A204.1 (cell line): ENCODE measurements at regions not wholly inside any gene's neighbourhood (a gene's known extent, or its start where the extent isn't known, plus 50 kb on each side); places are given as distances from the start of the nearest gene placed in this dataset.
A peak's percentile ranks its signal among the peaks of the same experiment; 100 is the strongest.
"Not testable (repeated sequence)": the region's sequence is repeated elsewhere in the genome, so short reads cannot be mapped to it uniquely, and the experiment has no call there.

Experiments used
- FAIRE-seq: peaks from 2 replicates; lab custom pipeline; 2012; peaks lifted over from hg19 to GRCh38; lab: Jason Lieb, UNC

GRCh38 chr3:137820366-137820765, 56.3 kb downstream of the SOX14 start:
- no peak for FAIRE-seq

- no peak for FAIRE-seq
Measured at GRCh38 chr3:137835096-137835495, 71.0 kb downstream of the SOX14 start.

- FAIRE-seq = no peak
Measured at GRCh38 chr3:137845194-137845593, 81.1 kb downstream of the SOX14 start.

- no peak for FAIRE-seq
Measured at GRCh38 chr3:137845666-137846065, 81.6 kb downstream of the SOX14 start.

GRCh38 chr3:137852391-137852830, 88.3 kb downstream of the SOX14 start:
- no peak for FAIRE-seq

GRCh38 chr3:137854533-137855261, 90.6 kb downstream of the SOX14 start:
- FAIRE-seq = no peak

- FAIRE-seq = no peak
Measured at GRCh38 chr3:137866001-137866400, 101.9 kb downstream of the SOX14 start.

GRCh38 chr3:137866933-137867332, 102.8 kb downstream of the SOX14 start:
- no peak for FAIRE-seq

GRCh38 chr3:137867611-137868010, 103.5 kb downstream of the SOX14 start:
- no peak for FAIRE-seq

- no peak for FAIRE-seq
Measured at GRCh38 chr3:137869022-137869421, 104.9 kb downstream of the SOX14 start.

GRCh38 chr3:137872589-137872988, 108.5 kb downstream of the SOX14 start:
- FAIRE-seq = not testable (repeated sequence)

GRCh38 chr3:137896842-137897241, 113.1 kb upstream of the CLDN18 start:
- FAIRE-seq = not testable (repeated sequence)

- no peak for FAIRE-seq
Measured at GRCh38 chr3:137906985-137907649, 102.8 kb upstream of the CLDN18 start.

- no peak for FAIRE-seq
Measured at GRCh38 chr3:137924628-137925027, 85.3 kb upstream of the CLDN18 start.

- no peak for FAIRE-seq
Measured at GRCh38 chr3:137925080-137925479, 84.9 kb upstream of the CLDN18 start.

- FAIRE-seq = no peak
Measured at GRCh38 chr3:137926991-137927390, 83.0 kb upstream of the CLDN18 start.

- no peak for FAIRE-seq
Measured at GRCh38 chr3:137930976-137931375, 79.0 kb upstream of the CLDN18 start.

GRCh38 chr3:137938876-137939275, 71.1 kb upstream of the CLDN18 start:
- FAIRE-seq = no peak

- FAIRE-seq = no peak
Measured at GRCh38 chr3:137944593-137944992, 65.4 kb upstream of the CLDN18 start.

GRCh38 chr3:137946356-137946973, 63.5 kb upstream of the CLDN18 start:
- FAIRE-seq = peak; percentile 19

- FAIRE-seq = no peak
Measured at GRCh38 chr3:137947117-137947516, 62.8 kb upstream of the CLDN18 start.

- FAIRE-seq = no peak
Measured at GRCh38 chr3:137948400-137949072, 61.4 kb upstream of the CLDN18 start.

- FAIRE-seq = peak; percentile 27
Measured at GRCh38 chr3:137958636-137959035, 51.3 kb upstream of the CLDN18 start.
